ENCODE measurements at regions not wholly inside any gene's neighbourhood (a gene's known extent, or its start where the extent isn't known, plus 50 kb on each side); places are given as distances from the start of the nearest gene placed in this dataset.

DNA sequence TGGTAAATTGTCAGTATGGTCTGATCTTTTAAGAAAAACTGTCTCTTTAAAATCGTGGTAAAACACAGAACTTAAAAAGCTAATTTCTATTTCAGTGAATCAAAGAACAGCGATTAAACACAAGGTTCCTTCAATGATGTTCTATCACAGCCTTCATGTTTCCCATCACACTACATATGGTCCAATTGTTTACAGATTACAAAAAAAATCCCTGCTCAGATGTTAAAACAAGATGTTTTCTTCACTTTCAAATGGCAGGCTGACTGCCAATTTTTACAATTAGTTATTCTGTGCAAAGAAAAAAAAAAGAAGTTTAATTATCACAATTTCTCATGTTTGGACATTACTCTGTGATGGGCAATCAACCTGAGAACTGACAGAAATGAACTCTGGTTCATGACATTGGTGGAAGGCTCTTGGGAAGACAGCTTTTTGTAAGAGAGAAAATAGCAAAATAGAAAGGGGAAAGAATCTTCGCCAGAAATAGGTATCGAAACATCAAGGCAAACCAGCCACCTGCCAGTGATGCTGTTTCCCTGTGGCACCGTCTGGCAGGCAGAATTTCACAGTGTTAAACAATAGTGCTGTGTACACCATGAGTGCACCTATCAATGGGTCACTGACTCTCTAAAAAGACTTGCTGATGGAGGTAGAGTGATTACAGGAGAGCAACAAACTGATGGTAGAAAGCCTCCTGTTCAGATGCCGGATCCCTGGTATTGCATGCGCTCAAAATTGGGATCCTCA lies 1020.0 kb upstream of the ARRDC3 start:
- WGBS, 5 donors: 83 to 93% (median 89%) methylated on average over 7 of the region's 7 CpGs
- Histone ChIP-seq H3K4me1 (no peaks in the 10 kb centered on the region), H3K9me3 (no peaks in the 10 kb centered on the region), H3K27me3 (replicated peaks in 1 of 7) (no peaks in the 10 kb centered on the region), H3K27ac (no peak overlapping the region), H3K36me3 (no peaks in the 10 kb centered on the region), H3K4me3 (no peak overlapping the region)
- intact Hi-C loops (cut with DNase I; ENCODE audit: low total_unique reads): no loop called here
- DNase-seq: no peak
- TF ChIP-seq, protein P1, sequence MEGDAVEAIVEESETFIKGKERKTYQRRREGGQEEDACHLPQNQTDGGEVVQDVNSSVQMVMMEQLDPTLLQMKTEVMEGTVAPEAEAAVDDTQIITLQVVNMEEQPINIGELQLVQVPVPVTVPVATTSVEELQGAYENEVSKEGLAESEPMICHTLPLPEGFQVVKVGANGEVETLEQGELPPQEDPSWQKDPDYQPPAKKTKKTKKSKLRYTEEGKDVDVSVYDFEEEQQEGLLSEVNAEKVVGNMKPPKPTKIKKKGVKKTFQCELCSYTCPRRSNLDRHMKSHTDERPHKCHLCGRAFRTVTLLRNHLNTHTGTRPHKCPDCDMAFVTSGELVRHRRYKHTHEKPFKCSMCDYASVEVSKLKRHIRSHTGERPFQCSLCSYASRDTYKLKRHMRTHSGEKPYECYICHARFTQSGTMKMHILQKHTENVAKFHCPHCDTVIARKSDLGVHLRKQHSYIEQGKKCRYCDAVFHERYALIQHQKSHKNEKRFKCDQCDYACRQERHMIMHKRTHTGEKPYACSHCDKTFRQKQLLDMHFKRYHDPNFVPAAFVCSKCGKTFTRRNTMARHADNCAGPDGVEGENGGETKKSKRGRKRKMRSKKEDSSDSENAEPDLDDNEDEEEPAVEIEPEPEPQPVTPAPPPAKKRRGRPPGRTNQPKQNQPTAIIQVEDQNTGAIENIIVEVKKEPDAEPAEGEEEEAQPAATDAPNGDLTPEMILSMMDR (IDR thresholded peaks at IDR 0.05 in 8 of 11, conservative IDR thresholded peaks at IDR 0.05 in 3 of 11): no peak
- TF ChIP-seq POLR2A (IDR thresholded peaks at IDR 0.05): no peak
- no peak for TF ChIP-seq POLR2AphosphoS5 (IDR thresholded peaks at IDR 0.05)

DNA sequence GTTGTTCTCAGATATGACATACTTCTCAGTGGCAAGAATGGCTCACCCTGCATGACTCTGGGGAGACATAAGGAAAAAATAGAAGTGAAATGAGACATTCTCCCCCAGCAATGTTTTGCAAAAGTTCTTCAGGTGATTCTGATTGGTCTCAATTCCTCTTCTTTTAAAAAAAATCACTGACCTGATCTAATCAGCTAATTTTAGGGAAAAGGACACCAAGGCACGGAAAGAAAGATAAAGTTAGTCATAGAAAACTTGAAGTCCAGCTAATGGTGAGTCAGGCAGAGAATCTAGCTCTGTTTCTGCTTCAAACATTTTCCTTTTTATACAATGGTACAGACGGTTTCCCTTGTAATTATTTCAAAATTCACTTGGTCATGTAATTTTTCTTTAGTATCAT lies 1018.9 kb upstream of the ARRDC3 start:
- Histone ChIP-seq H3K36me3 (no peaks in the 10 kb centered on the region), H3K4me3 (no peak overlapping the region), H3K9me3 (no peaks in the 10 kb centered on the region), H3K4me1 (no peaks in the 10 kb centered on the region), H3K27ac (no peak overlapping the region), H3K27me3 (replicated peaks in 1 of 7) (no peaks in the 10 kb centered on the region)
- TF ChIP-seq POLR2A (IDR thresholded peaks at IDR 0.05): no peak
- TF ChIP-seq, protein P1 (IDR thresholded peaks at IDR 0.05 in 8 of 11, conservative IDR thresholded peaks at IDR 0.05 in 3 of 11): no peak
- no peak for TF ChIP-seq POLR2AphosphoS5 (IDR thresholded peaks at IDR 0.05)
- DNase-seq: no peak
- intact Hi-C loops (cut with DNase I; ENCODE audit: low total_unique reads): no loop called here
- 62 to 78% (median 70%) methylated on average over 2 of the region's 2 CpGs for WGBS, 5 donors

DNA sequence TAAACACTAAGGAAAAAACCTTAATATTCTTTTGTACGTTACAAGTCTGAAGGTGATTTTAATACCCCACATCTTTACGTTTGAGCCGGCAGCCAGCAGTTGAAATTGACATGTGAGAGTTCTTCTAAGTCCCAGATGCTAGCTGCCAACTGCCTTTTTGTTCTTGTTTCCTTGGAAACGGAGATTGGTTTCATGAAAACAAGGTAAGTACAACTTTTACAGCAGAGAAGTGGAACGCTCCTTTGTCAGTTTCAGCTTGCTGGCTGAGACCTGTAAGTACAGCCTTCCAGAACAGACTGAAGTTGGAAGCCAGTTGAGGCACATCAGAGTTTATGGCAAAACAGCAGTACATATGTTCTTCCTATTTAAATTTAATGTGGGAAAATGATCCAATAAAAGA lies 1018.4 kb upstream of the ARRDC3 start:
- H3K27me3 ChIP-seq (replicated peaks in 1 of 7): no peaks in the 10 kb centered on the region
- 52 to 70% (median 63%) methylated on average over 5 of the region's 5 CpGs for WGBS, 5 donors
- DNase-seq: no peak
- no peaks in the 10 kb centered on the region for H3K36me3 ChIP-seq
- H3K4me3 ChIP-seq: no peak overlapping the region
- H3K9me3 ChIP-seq: no peaks in the 10 kb centered on the region
- no peak for TF ChIP-seq POLR2A (IDR thresholded peaks at IDR 0.05)
- H3K27ac ChIP-seq: no peak overlapping the region
- intact Hi-C loops (cut with DNase I; ENCODE audit: low total_unique reads): no loop called here
- H3K4me1 ChIP-seq: no peaks in the 10 kb centered on the region

DNA sequence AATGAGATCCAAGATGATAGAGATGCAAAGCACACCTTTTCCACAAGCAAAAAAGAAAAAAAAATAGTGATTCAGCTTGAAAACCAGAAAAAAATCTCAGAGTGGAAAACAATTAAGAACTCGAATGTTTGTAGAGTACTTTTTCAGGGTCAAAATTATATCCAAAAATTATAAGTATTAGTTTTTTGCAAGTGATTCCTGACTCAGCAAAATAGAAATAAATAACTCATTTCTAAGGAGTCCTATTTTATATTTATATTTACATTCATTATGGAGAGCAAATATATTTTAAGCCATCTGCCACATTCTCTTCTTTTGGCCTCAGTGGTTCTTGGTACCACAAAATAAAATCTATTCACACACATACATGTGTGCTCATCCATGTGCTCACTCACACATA lies 1011.8 kb upstream of the ARRDC3 start:
- WGBS, 5 donors: 66 to 84% (median 73%) methylated on average over 1 of the region's 1 CpG
- no peak for TF ChIP-seq POLR2AphosphoS5 (IDR thresholded peaks at IDR 0.05)
- TF ChIP-seq, protein P1 (IDR thresholded peaks at IDR 0.05 in 8 of 11, conservative IDR thresholded peaks at IDR 0.05 in 3 of 11): no peak
- TF ChIP-seq POLR2A (IDR thresholded peaks at IDR 0.05): no peak
- Histone ChIP-seq H3K9me3 (no peaks in the 10 kb centered on the region), H3K4me1 (no peaks in the 10 kb centered on the region), H3K27me3 (replicated peaks in 1 of 7) (no peaks in the 10 kb centered on the region), H3K36me3 (no peaks in the 10 kb centered on the region), H3K4me3 (no peak overlapping the region), H3K27ac (no peak overlapping the region)
- intact Hi-C loops (cut with DNase I; ENCODE audit: low total_unique reads): no loop called here
- no peak for DNase-seq

Measured in spleen (tissue), 11 donors.